Common myeloid progenitor, CD34-positive (primary cell): ENCODE measurements at regions not wholly inside any gene's neighbourhood (a gene's known extent, or its start where the extent isn't known, plus 50 kb on each side); places are given as distances from the start of the nearest gene placed in this dataset.

ENCODE experiments used
- CTCF ChIA-PET: fragments of 350-600 bp; sonication (Branson Sonifier 250); formaldehyde crosslinking; loops from one replicate; lab custom pipeline; 2021; ENCODE audit warnings: antibody characterized with exemption; lab: Charles Lee
- POLR2A ChIA-PET: fragments of 350-600 bp; sonication (Branson Sonifier 250); formaldehyde crosslinking; loops from one replicate; lab custom pipeline; 2021; ENCODE audit warnings: antibody characterized with exemption; lab: Charles Lee
- DNase-seq, 3 donors: peaks; one replicate each; pipeline versions ENCODE4 v3.0.0 to v3.0.0-alpha.2; 2013
- H3K27ac ChIP-seq, 2 experiments: 1 replicate in 1 of 2; 2 replicates in 1 of 2; pipeline ENCODE4 v1.7.0; 2013; ENCODE audit warnings: inconsistent platforms in 2 of 2, low read length in 2 of 2, mild to moderate bottlenecking in 2 of 2, low read depth in 1 of 2, moderate library complexity in 1 of 2; ENCODE audit not compliant: severe bottlenecking in 2 of 2, insufficient read depth in 1 of 2, poor library complexity in 1 of 2
- H3K27me3 ChIP-seq, 5 experiments: replicated peaks in 2 of 5; 1 replicate in 3 of 5; 2 replicates in 2 of 5; pipeline versions ENCODE4 v1.6.1 to v1.7.0; 2013; ENCODE audit warnings: low read length in 4 of 5, mild to moderate bottlenecking in 2 of 5, moderate library complexity in 2 of 5, inconsistent platforms in 1 of 5; ENCODE audit not compliant: insufficient read depth in 5 of 5, control insufficient read depth in 4 of 5
- H3K36me3 ChIP-seq, 4 experiments: 1 replicate in 2 of 4; 2 replicates in 2 of 4; pipeline versions ENCODE4 v1.6.1 to v1.7.0; 2013; ENCODE audit warnings: low read length in 3 of 4, control low read depth in 1 of 4, mild to moderate bottlenecking in 1 of 4; ENCODE audit not compliant: control insufficient read depth in 4 of 4, insufficient read depth in 4 of 4
- H3K4me1 ChIP-seq, 4 experiments: 1 replicate in 3 of 4; 2 replicates in 1 of 4; pipeline versions ENCODE4 v1.6.1 to v1.7.1; 2013; ENCODE audit warnings: low read length in 3 of 4, mild to moderate bottlenecking in 3 of 4, control low read depth in 1 of 4, inconsistent platforms in 1 of 4, moderate library complexity in 1 of 4; ENCODE audit not compliant: control insufficient read depth in 4 of 4, insufficient read depth in 4 of 4; ENCODE audit errors: control extremely low read depth in 1 of 4
- H3K4me3 ChIP-seq, 7 experiments: 1 replicate in 4 of 7; 2 replicates in 3 of 7; pipeline versions ENCODE4 v1.5.1 to v1.7.0; 2013; ENCODE audit warnings: mild to moderate bottlenecking in 7 of 7, low read length in 6 of 7, moderate library complexity in 6 of 7, inconsistent platforms in 2 of 7, low read depth in 2 of 7, control low read depth in 1 of 7; ENCODE audit not compliant: insufficient read depth in 4 of 7, control insufficient read depth in 1 of 7; ENCODE audit errors: extremely low read depth in 1 of 7
- H3K9me3 ChIP-seq, 5 experiments: 1 replicate in 4 of 5; 2 replicates in 1 of 5; pipeline versions ENCODE4 v1.6.1 to v1.7.1; 2013; ENCODE audit warnings: low read length in 4 of 5, mild to moderate bottlenecking in 2 of 5, inconsistent platforms in 1 of 5, low read depth in 1 of 5, moderate library complexity in 1 of 5; ENCODE audit not compliant: control insufficient read depth in 4 of 5, insufficient read depth in 2 of 5; ENCODE audit errors: control extremely low read depth in 1 of 5
- WGBS: methylation state at CpG from one replicate; pipeline ENCODE4 v1.1.5; 2013; ENCODE audit not compliant: insufficient coverage; 5-methylcytosine and 5-hydroxymethylcytosine counted together

DNA sequence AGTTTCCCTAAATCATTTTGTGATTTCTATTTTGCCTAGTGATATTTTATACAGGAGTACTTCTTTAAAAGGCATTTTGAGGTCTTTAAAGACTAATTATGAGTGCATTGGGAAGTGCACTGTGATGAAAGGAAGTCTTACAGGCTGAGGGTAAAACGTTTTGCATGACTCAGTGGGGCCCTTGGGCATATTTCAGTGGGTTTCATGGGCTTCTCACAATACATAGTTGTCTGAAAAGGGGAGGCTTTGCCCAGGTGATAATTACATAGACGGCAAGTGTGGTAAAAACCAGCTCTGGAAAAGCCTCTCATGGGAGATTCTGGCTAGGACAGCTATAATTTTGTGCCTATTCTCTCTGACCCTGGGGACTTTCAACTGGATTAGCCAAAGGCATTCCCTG, 387.2 kb downstream of the ARHGEF28 start:
- Histone ChIP-seq H3K4me3 (no peak overlapping the region), H3K36me3 (no peaks in the 10 kb centered on the region), H3K27me3 (no peaks in the 10 kb centered on the region), H3K4me1 (no peaks in the 10 kb centered on the region), H3K27ac (no peak overlapping the region), H3K9me3 (no peaks in the 10 kb centered on the region)
- WGBS = 83% methylated on average over 2 of the region's 2 CpGs
- ChIA-PET POLR2A (no interaction called here), CTCF (no interaction called here)
- DNase-seq = no peak

- WGBS = no CpG with 5 or more reads among the region's 1 CpG
- Histone ChIP-seq H3K27ac (no peak overlapping the region), H3K9me3 (no peaks in the 10 kb centered on the region), H3K27me3 (no peaks in the 10 kb centered on the region), H3K4me1 (no peaks in the 10 kb centered on the region), H3K4me3 (no peak overlapping the region), H3K36me3 (no peaks in the 10 kb centered on the region)
- CTCF ChIA-PET = no interaction called here
- DNase-seq = no peak
- POLR2A ChIA-PET = interaction anchor here (0.6 kb wide), 1 partner anchor 191 kb away, joined by 3 read pairs; no protein-coding TSS in a partner anchor
These were observed 383.5 kb downstream of the ARHGEF28 start for GRCh38 chr5:74009502-74009901.

GRCh38 chr5:74007193-74007592, 381.2 kb downstream of the ARHGEF28 start:
- no peak for DNase-seq
- no peaks in the 10 kb centered on the region for H3K9me3 ChIP-seq
- no CpG with 5 or more reads among the region's 1 CpG for WGBS
- H3K4me3 ChIP-seq = no peak overlapping the region
- H3K4me1 ChIP-seq = no peaks in the 10 kb centered on the region
- no peak overlapping the region for H3K27ac ChIP-seq
- ChIA-PET POLR2A (no interaction called here), CTCF (no interaction called here)
- H3K36me3 ChIP-seq = no peaks in the 10 kb centered on the region
- no peaks in the 10 kb centered on the region for H3K27me3 ChIP-seq

DNA sequence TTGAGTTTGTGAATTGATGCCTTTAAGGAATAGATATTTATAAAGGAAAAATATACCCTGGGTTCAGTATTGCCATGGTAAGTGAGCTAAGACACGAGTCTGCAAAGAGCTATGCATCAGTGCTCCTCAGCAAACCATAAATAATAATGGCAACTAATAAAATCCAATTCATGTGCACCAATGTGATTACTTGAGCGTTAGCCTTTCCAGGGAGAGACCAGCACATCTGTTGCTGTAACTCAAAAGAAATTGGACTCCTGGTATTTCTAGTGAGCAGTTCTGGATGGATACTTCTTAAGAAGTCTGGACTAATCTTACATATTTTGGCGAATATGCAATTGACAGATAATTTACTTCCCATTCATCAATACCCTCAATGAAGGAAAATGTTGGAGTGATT, 373.3 kb downstream of the ARHGEF28 start:
- CTCF ChIA-PET = interaction anchor here (1.3 kb wide), 1 partner anchor 17 kb away, joined by 3 read pairs; no protein-coding TSS in a partner anchor
- Histone ChIP-seq H3K27me3 (peaks cover 0 to 2% (median 0%) of the 10 kb centered on the region in 5 experiments), H3K4me3 (no peak overlapping the region), H3K27ac (no peak overlapping the region), H3K4me1 (no peaks in the 10 kb centered on the region), H3K36me3 (no peaks in the 10 kb centered on the region), H3K9me3 (no peaks in the 10 kb centered on the region)
- POLR2A ChIA-PET = no interaction called here
- 100% methylated on average over 1 of the region's 3 CpGs for WGBS
- DNase-seq = no peak

GRCh38 chr5:73998489-73998888, 372.5 kb downstream of the ARHGEF28 start:
- H3K4me1 ChIP-seq = no peaks in the 10 kb centered on the region
- ChIA-PET CTCF (interaction anchor here (0.7 to 1.3 kb wide), 2 partner anchors 18 to 199 kb away, joined by 3 read pairs; no protein-coding TSS in a partner anchor), POLR2A (no interaction called here)
- DNase-seq = no peak
- H3K27me3 ChIP-seq = peaks cover 0 to 2% (median 0%) of the 10 kb centered on the region in 5 experiments
- whole genome bisulfite sequencing = 92% methylated on average over 1 of the region's 4 CpGs
- H3K36me3 ChIP-seq = no peaks in the 10 kb centered on the region
- no peak overlapping the region for H3K27ac ChIP-seq
- H3K9me3 ChIP-seq = peaks cover 0 to 1% (median 0%) of the 10 kb centered on the region in 5 experiments
- no peak overlapping the region for H3K4me3 ChIP-seq

- peaks cover 0 to 5% (median 0%) of the 10 kb centered on the region in 5 experiments for H3K9me3 ChIP-seq
- peaks cover 0 to 2% (median 0%) of the 10 kb centered on the region in 5 experiments for H3K27me3 ChIP-seq
- no peaks in the 10 kb centered on the region for H3K36me3 ChIP-seq
- ChIA-PET CTCF (no interaction called here), POLR2A (no interaction called here)
- H3K27ac ChIP-seq = no peak overlapping the region
- H3K4me1 ChIP-seq = no peaks in the 10 kb centered on the region
- DNase-seq = no peak
- no peak overlapping the region for H3K4me3 ChIP-seq
These were observed 372.0 kb downstream of the ARHGEF28 start for GRCh38 chr5:73997960-73998359.

DNA sequence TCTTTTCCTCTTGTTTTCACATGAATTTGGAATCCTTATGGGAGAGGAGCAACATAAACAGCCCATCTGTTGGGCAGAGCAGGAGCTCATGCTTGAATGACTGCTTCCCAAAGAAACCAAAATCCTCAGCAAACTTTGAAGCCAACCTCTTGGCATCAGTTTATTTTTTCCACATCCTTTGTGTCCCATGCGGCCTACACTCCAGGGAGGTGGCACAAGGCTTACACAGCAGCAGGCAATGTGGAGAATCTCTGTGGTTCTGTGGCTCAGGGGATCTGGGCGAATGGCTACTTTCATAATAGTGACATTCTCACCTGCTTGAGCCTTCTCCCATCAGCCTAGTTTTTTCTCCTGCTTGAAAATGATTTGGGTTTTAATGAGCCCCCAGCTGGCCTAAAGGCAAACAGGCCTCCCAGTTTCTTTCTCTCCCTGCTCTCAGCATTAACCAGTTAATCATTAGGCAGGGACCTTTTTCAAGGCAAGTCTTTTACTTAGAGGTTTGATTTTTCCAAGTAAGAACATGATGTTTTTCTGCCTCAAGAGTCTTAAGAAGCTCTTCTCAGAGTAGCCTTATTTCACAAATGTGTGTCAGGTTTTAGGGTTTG, 370.3 kb downstream of the ARHGEF28 start:
- Histone ChIP-seq H3K9me3 (peaks cover 0 to 5% (median 0%) of the 10 kb centered on the region in 5 experiments), H3K36me3 (no peaks in the 10 kb centered on the region), H3K4me3 (no peak overlapping the region), H3K27me3 (peaks cover 0 to 2% (median 0%) of the 10 kb centered on the region in 5 experiments), H3K4me1 (no peaks in the 10 kb centered on the region), H3K27ac (no peak overlapping the region)
- ChIA-PET POLR2A (no interaction called here), CTCF (interaction anchor here (1.2 kb wide), 1 partner anchor 10 kb away, joined by 3 read pairs; no protein-coding TSS in a partner anchor)
- WGBS = 0% methylated on average over 1 of the region's 2 CpGs
- DNase-seq = no peak
